ENCODE measurements at regions not wholly inside any gene's neighbourhood (a gene's known extent, or its start where the extent isn't known, plus 50 kb on each side); places are given as distances from the start of the nearest gene placed in this dataset.

DNA sequence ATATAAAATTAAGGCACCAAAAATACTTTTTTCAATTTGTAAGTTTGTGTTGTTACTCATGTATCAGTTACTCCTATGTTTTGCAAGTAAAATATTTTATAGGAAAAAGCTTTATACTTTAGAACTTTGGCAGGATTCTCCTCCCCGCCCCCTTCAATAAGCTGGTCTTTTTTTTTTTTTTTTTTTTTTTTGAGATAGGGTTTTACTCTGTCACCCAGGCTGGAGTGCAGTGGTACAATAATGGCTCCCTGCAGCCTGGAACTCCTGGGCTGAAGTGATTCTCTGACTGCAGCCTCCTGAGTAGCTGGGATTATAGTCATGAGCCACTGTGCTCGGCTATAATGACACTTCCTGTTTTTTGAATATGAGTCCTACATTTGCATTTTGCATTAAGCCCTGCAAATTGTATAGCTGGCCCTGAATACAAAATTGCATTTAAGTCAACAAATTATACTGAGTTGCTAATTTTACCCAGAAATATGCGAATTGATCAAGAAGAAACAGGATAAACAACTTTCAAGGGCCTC is 192.9 kb downstream of the PIK3R1 start:
- peak; percentile 70 for DNase-seq

DNA sequence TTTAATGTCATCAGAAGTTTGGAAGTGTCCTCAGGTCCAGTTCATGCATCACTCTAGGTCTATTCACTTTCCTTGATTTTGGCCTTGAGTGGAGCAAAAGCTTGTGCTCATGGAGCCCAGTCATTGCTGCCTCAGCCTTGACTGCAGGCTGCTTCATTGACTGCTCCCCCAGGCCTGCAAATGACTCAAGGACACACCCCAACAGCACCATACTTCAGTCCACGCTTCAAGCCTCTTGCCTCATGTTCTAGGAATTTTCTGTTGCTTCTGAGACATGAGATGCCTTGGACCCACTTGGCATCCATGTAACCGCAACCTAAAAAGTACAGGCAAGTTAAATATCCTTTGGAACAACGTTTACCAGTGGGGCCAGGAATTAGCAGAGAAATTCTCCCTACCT is 193.7 kb downstream of the PIK3R1 start:
- DNase-seq = no peak

DNA sequence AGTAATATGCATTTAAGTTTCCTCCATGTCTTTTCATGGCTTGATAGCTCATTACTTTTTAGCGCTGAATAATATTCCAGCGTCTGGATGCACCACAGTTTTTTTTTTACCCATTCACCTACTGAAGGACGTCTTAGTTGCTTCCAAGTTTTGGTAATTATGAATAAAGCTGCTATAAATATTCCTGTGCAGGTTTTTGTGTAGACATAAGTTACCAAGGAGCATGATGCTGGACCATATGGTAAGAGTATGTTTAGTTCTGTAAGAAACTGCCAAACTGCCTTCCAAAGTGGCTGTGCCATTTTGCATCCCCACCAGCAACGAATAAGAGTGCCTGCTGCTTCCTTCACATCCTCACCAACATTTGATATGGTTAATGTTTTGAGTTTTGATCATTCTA is 195.6 kb downstream of the PIK3R1 start:
- no peak for DNase-seq

DNA sequence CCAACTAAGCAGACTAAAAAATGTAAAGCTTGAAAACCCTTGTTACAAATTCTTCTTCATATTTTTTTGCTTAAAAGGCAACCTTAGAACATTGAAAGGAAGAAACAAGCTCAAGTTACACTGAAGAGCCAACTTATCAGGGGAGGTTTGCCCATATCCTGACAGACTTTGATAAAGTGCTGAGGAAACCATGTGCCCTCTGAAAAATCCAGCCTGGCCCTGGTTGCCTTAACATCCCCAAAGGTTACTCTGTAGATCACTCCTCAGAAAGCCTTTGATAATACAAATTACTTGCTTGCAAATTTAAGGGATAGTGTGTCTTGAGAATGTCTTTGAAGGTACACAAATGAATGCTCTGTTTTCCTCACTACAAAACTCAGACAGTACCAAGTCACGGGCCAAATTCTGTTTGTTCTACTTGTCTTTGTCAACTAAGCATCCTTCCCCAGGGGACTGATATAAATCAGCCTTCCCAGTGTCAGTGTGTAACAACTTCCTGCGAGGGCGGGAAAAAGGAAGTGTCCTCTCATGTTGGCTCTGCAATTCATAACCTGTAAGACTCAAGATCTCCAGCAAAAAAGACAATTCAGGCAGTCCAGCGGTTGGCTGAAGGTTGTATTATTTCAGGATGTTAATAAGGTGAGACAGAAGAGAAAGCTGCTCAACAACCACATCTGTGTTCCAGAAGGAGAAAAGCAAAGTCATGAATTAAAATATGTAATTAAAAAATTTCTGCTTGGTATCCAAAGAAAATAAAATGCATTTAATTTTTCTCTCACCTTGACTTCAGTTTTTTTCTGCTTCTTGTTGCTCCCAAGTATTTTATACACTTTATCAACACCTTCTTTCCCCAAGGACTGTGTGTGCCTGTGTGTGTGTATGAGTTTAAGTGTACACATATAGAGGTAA is 199.9 kb downstream of the PIK3R1 start:
- DNase-seq = peak; percentile 63

DNA sequence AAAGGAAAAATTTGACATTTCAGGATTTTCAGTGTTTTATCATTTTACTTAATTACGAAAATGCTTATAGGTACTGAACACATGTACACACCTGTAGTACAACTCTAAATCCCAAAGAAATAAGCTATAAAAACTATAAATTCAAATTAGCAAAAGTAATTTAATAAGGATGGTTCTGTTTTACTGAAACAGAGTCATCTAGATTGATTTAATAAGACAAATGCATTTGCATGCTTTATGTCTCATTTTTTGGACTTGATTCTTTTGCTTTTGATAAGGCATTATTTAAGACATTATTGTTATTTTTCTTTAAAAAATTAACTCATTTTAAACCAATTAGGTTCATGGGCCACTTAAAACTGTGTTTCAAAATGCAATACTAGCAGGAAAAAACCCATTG is 201.2 kb downstream of the PIK3R1 start:
- DNase-seq = no peak

DNA sequence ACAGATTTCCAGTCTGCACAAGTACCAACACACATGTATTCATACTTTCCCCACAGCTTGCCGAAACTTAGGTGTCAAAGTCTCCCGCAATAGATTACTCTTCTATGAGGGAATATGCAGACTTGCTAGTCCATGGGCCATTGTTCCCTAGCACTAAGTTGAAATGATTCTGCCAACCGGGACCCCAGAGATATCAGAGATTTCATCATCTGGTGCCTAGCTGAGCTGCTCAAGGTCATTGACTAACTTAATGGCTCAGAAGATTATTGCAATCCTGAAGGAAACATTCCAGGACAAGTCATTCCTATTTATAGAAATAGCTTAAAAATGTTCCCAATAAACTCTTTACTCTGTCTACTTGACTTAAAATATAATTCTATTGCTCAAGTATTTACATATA is 202.6 kb downstream of the PIK3R1 start:
- no peak for DNase-seq

DNA sequence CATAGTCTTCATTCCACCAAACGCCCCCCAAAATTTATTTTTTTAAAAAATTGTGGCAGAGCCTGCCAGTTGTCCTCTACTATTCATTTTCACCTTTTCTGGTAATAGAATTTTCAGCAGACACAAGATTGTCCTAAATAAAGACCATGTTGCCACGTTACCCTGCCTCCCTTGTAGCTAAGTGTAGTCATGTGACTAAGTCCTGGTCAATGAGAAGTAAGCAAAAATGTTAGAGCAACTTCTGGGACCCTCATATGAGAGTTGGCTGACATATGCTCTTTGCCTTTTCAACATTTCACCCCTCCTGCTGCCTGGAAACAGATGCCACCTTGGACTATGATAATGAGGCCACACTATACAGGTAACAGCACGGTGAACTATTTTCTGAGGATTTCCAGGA is 203.1 kb downstream of the PIK3R1 start:
- no peak for DNase-seq

DNA sequence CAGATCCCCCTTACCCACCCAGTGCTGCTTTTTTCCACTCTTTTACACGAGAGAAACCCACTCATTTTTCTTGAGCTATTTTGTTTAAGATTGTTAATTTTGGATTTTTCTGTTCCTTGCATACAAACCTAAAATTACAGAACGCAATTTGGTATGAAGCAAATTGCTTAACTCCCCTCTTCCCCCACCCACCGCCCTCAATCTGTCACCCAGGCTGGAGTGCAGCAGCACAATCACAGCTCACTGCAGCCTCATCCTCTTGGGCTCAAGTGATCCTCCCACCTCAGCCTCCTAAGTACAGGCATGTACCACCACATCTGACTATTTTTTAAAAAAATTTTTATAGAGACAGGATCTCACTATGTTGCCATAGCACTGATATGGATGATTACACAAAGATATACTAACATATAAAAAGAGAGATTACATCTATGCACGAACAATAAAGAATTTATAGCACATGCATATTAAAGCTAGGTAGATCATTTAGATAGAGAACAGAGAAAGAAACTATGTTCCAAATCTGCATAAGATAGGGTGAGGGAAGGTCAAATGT is 203.6 kb downstream of the PIK3R1 start:
- DNase-seq = no peak

DNA sequence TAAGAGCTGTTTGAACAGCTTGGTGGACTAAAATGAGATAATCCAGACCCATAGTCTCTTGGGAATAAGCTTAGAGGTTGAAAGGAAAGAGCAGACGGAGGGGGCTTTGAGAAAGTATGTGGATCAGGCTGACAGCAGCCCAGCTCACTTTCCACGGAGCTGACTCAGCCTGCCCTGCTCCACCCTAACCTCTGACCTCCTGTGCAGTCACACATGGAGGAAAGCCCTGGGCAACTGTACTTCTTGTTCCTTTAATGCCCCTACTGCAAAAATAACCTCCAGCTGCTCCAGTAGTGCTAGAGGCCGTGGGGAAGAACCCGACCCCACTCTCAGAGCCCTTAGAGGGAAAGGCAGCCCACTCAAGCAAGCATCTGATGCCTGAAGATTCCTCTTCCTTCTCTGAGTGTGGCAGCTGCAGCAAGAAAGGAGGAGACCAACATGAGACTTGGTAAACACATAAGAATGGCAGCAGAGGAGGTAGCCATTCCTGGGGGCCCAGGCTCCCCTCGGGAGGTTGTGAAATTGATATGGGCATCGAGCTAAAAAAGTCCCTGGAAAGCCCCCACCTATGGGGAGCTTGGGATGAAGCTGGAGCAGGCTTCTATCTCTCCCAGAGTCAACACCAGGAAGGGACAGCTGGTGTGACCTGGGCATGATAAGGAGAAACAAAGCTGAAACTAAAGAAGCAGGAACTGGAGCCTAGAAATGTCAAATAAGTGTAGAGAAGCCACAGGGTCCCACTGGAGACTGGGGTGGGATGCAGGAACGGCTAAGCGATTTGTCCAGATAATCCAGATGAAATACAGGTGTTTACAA is 204.3 kb downstream of the PIK3R1 start:
- peak; percentile 83 for DNase-seq

DNA sequence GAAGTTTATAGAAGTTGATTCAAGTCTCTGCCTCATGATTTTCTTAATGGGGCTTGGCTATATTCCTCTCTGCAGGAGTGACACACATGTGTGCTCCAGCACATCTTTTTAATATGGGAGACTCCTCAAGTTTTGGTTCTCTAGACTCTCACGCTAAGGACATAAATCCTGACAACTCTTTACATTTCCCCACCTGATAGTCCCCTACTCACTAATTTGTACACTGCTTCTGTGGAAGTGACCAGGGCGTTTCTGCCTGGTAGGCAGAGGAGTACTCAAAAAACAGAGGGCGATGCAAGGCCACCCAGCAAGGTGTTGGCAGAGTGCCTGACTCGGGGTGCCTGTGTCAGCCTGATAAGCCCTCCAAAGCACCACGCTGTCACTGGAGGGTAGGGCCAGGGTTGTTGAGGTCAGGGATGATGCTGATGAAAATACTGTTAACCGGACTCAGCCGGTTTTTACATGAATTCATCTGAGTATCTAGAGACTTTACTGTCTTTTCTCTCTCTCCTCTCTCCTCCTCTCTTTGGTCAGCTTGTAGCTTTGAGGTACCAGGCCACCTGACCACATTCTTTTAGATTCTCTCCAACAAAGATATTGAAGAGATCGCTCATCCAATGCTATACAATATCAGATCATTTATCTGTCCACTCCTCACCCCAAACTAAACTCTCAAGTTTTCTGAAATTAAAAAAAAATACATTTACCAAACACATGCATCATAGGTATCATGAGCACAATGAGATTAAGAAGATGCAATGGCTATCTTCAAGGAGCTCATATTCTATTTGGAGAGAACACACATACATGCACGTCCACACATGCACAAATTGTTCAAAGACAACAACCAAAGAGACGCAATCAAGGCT is 205.2 kb downstream of the PIK3R1 start:
- peak; percentile 98 for DNase-seq

DNA sequence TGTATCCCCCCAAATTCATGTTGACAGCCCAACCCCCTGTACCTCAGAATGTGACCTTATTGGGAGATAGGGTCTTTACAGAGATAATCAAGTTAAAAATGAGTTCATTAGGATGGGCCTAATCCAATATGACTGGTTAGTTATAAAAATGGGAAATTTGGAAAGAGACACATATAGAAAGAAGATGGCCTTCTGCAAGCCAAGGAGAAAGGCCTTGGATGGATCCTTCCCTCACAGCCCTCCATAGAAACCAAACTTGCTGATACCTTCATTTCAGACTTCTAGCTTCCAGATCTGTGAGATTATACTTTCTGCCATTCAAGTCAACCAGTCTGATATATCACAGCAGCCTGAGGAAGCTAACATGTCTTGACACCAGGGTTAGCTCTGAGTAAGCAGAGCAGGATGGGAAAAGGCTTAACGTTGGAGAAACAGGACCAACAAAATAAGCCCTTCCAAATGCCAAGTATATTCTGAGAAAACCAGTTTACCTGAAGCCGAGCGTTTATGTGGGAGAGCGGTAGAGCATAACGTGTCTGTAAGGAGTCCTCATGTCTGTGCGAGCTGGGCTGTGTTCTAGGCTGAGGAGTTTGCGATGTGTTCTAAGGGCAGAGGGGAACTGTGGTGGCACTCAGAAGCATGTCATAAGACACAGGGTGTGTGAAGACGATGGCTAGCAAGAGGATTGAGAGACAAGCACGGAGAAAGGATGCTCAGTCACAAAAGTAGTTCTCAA is 206.1 kb downstream of the PIK3R1 start:
- no peak for DNase-seq

DNA sequence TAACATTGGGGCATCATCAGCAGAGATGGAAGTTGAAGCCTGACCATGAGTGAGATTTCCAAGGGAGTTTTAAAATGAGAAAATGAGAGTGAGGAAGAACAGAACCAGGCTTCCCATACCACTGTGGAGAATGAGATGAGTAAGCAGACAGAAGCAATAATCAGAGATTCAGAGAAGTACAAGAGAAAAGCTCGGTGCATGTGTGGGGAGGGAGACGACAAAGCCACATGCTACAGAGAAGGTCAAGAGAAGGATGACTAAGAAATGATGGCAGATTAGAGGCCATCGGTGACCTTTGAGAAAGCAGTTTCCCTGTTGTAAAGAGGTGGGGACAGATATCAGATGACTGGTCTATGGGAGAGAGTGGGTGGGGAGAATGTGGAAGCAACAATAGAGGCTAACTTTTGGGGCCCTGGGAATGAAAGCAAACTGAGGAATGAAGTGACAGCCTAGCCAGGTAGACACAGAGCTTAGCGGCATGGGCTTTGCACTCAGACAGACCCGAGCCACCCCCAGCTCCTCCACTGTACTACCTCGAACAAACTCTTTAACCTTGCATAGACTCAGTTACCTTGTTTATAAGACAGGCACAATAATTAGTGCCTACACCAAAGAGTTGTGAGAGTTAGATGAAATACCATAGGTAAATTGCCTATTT is 207.7 kb downstream of the PIK3R1 start:
- peak; percentile 74 for DNase-seq

DNA sequence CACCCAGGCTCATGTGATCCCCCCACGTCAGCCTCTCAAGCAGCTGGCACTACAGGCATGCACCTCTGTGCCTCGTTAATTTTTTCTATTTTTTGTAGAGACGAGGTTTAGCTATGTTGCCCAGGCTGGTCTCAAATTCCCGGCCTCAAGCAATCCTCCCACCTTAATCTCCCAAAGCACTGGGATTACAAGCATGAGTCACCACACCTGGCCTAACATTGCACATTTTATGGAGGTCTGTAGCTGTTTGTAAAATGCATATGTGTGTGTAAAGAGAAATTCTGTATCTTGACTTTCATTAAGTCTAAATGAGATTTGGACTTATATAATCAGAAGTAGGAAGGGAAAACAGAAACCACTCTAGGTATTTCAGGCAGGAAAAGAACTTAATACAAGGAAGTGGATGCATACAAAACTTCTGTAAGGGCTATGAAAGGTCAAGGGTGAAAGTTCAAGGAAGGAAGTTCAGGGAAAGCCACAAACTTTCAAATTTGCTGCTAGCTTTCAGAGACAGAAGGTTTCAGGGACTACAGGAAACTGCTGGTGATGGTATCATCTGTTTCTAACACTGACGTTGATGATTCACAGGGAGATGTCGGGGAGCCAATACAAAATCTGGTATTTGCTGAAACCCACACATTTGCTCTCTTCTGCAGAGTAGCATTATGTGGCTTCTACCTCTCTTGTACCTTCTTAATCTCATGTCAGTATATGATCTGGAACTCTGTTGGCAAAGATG is 209.4 kb downstream of the PIK3R1 start:
- peak; percentile 30 for DNase-seq

DNA sequence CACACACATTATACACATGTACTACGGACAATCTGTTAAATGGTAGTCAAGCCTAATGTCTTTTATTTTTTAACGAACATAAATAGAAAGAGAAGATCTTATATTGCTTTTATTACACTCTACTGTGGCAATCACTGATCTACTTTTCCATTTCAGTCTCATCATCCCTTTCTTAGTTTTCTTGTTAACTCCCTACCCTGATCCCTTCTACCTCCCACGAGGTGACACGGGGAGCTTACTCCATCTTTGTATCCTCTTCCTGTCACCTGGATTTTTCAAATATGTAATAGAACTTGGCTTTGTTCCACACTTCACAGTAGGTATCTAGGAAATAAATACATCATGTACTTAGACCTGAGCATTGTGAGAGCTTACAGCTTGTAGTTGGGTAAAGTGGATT is 211.0 kb downstream of the PIK3R1 start:
- no peak for DNase-seq

DNA sequence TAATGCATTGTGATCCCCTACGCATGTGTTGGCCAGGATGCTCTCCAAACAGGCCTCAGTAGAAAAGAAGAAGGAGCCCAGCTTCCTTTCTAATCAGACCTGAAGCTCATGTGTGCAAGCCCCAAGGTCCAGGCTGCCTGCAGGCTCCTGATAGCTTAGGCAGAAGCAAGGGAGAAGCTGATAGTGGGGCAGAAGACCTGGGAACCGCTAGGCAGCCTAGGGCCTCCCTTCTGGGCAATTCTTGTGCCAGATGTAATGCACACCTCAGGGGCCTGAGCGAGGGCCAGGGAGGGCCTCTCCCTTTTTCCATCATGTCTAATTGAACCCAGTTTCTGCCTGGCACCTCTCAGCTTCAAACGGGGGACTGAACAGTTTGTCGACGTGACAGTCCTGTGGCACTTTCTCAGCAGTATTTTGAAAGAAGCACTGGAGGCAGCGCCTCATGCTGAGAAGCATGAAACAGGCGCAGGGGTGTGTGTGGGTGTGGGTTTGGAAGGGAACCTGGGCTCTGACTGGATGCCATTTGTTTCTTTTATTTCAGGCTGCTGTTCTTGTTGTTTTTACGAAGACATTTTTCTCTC is 212.8 kb downstream of the PIK3R1 start:
- peak; percentile 76 for DNase-seq

DNA sequence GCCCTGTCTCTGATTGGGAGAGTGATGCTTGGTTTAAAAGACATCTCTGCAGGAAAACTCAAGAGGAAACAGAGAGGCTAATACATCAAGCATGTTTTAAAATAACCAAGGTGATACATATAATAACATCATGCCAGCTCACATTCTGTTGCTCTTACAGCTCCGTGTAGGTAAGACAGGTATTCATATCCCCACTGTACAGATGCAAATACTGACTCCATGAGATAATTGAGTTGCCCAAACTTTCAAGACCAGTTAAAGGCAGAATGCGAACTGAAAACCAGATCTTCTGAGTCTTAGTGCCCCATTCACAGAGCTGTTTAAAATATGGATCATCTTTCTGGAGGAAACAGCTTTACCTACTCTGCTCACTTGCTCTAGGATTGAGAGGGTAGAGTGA is 214.0 kb downstream of the PIK3R1 start:
- no peak for DNase-seq

DNA sequence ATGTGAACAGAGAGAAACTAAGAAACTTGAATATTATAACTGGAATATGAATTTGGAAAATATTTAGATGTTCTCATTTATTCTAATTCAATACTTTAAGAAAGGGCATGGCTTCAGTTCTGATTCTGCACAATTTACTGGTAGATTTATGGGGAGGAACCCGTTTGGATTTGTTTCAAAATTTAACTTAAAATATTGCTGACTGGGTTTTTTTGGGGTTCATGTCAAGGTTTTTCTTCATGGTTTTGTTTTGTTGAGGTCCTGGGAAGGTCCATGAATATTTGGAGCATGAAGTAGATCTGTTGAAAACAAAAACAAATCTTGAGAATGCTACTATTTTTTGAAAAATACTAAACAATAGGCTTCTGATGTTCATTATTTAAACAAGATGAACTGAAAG is 214.7 kb downstream of the PIK3R1 start:
- DNase-seq = no peak

DNA sequence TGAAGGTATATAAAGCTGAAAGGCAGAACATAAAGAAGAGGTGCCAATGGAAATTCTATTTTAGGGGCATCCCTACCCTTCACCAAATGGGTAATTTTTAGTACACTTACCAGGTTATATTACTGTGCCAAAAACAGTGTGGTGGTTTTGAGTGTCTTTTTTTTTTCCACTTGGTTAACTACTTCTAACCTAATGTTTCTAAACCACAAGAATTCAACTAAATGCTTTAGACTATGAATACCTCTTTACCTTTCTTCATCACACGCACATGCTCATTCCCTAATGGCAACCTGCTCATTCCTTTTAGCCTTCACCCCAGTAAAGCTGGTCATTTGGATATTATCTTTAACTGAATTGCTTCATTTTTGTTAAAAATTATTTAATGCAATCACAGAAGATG is 215.6 kb downstream of the PIK3R1 start:
- no peak for DNase-seq

DNA sequence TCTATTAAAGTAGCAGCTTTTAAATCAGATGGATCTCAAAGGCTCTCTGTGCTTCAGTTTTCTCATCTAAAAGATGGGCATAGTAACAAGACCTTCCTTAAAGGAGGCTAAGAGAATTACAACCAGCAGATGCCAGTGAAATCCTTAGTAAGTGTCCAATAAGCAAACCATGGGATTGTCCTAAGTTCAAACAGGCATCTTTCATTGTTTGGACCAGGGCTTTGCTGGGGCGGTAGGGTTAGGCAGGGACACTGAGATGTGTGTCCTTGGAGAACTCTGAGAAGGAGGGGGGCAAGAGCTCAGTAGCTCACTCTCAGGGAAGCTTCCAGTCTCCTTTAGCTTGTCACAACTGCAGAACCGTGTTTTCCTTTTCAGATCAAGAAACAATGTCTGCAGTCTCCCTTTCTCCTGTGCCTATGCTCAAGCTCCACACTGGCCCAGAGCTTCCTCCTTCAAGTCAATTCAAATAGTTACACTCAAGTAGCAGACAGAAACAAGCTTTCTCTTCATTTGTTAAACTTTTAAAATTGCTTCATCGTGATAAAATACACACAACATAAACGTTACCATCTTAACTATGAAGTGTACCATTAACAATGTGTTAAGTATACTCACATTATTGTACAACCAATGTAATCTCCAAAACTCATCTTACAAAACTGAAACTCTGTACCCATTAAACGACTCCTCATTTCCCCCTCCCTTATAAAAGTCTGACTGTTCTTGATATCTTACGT is 216.2 kb downstream of the PIK3R1 start:
- DNase-seq = no peak

Data from OCI-M1 (cell line).